ENCODE measurements at regions not wholly inside any gene's neighbourhood (a gene's known extent, or its start where the extent isn't known, plus 50 kb on each side); places are given as distances from the start of the nearest gene placed in this dataset.

GRCh38 chr6:132063204-132063603 is 112.0 kb upstream of the CCN2 start:
- no peak overlapping the region; a peak in 1 of 7 replicates for H3K27ac Mint-ChIP-seq
- Histone ChIP-seq H3K27me3 (ENCODE audit: insufficient read depth, low read length) (no peaks in the 10 kb centered on the region), H2BK12ac (ENCODE audit: insufficient read length, low read depth, low read length) (no peak overlapping the region), H3K14ac (ENCODE audit: insufficient read depth, low read length) (no peak overlapping the region), H2BK120ac (ENCODE audit: low read depth, low read length, poor library complexity, severe bottlenecking) (no peak overlapping the region), H2BK5ac (ENCODE audit: insufficient read length, low read length) (no peak overlapping the region), H3K79me2 (ENCODE audit: insufficient read depth, low read length) (no peaks in the 10 kb centered on the region), H3K23me2 (ENCODE audit: insufficient read length, low read depth, low read length, poor library complexity, severe bottlenecking) (no peaks in the 10 kb centered on the region), H3K23ac (ENCODE audit: insufficient read length, low read depth, low read length) (no peak overlapping the region), H3K79me1 (ENCODE audit: insufficient read depth, low read depth, low read length, poor library complexity, severe bottlenecking) (no peaks in the 10 kb centered on the region), H3K4ac (ENCODE audit: low read depth, low read length) (no peak overlapping the region), H2AK5ac (ENCODE audit: insufficient read length, low read length) (no peak overlapping the region), H4K91ac (ENCODE audit: insufficient read length, low read depth, low read length) (no peak overlapping the region), H4K8ac (replicated peaks; ENCODE audit: insufficient read length, low read depth, low read length) (no peak overlapping the region), H4K5ac (ENCODE audit: insufficient read length, low read depth, low read length) (no peak overlapping the region), H3T11ph (ENCODE audit: low read length) (no peak overlapping the region), H2BK15ac (ENCODE audit: low read depth, low read length) (no peak overlapping the region), H3K56ac (ENCODE audit: insufficient read length, low read depth, low read length) (no peak overlapping the region), H3K9me3 (ENCODE audit: control insufficient read depth, low read depth, low read length) (no peaks in the 10 kb centered on the region), H3K18ac (ENCODE audit: insufficient read length, low read depth, low read length) (no peak overlapping the region), H3K9ac (ENCODE audit: extremely low read depth, insufficient read length, low read length) (no peak overlapping the region), H2AFZ (ENCODE audit: low read length) (no peak overlapping the region), H3K4me2 (ENCODE audit: insufficient read depth, insufficient read length, low read length) (no peak overlapping the region), H3K4me1 (ENCODE audit: insufficient read depth, low read length) (no peaks in the 10 kb centered on the region; the same call in 1 of the 2 replicates), H3K27ac (ENCODE audit: insufficient read length, low read depth, low read length) (no peak overlapping the region), H2BK20ac (ENCODE audit: low read depth, low read length, poor library complexity, severe bottlenecking) (no peak overlapping the region), H4K20me1 (ENCODE audit: control insufficient read depth, insufficient read depth, insufficient read length) (no peaks in the 10 kb centered on the region)
- H3K36me3 Mint-ChIP-seq (ENCODE audit: insufficient read depth in 1 of 3, low read depth in 3 of 3), result peaks cover 0 to 5% (median 0%) of the 10 kb centered on the region in 3 experiments; a peak in 2 of 7 replicates
- H3K27me3 Mint-ChIP-seq (ENCODE audit: low read depth), result no peaks in the 10 kb centered on the region
- H3K4me3 Mint-ChIP-seq, result no peak overlapping the region
- no peak for DNase-seq
- TF ChIP-seq, protein P1, sequence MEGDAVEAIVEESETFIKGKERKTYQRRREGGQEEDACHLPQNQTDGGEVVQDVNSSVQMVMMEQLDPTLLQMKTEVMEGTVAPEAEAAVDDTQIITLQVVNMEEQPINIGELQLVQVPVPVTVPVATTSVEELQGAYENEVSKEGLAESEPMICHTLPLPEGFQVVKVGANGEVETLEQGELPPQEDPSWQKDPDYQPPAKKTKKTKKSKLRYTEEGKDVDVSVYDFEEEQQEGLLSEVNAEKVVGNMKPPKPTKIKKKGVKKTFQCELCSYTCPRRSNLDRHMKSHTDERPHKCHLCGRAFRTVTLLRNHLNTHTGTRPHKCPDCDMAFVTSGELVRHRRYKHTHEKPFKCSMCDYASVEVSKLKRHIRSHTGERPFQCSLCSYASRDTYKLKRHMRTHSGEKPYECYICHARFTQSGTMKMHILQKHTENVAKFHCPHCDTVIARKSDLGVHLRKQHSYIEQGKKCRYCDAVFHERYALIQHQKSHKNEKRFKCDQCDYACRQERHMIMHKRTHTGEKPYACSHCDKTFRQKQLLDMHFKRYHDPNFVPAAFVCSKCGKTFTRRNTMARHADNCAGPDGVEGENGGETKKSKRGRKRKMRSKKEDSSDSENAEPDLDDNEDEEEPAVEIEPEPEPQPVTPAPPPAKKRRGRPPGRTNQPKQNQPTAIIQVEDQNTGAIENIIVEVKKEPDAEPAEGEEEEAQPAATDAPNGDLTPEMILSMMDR (conservative IDR thresholded peaks at IDR 0.05), result no peak
- H3K4me1 Mint-ChIP-seq, result peaks cover 0 to 9% of the 10 kb centered on the region in 2 experiments; a peak in 2 of 4 replicates
- WGBS (ENCODE audit: extremely low coverage, insufficient read length, low lambda C conversion rate), result no CpG with 5 or more reads among the region's 5 CpGs
- H3K9me3 Mint-ChIP-seq, result no peaks in the 10 kb centered on the region
